Dermis microvascular lymphatic vessel endothelial cell (primary cell): ENCODE measurements at regions not wholly inside any gene's neighbourhood (a gene's known extent, or its start where the extent isn't known, plus 50 kb on each side); places are given as distances from the start of the nearest gene placed in this dataset.

Experiments
- DNase-seq, 2 donors: peaks; one replicate each; pipeline versions ENCODE4 v3.0.0 to v3.0.0-alpha.2; 2010; ENCODE audit warnings: low read depth in 2 of 2

DNA sequence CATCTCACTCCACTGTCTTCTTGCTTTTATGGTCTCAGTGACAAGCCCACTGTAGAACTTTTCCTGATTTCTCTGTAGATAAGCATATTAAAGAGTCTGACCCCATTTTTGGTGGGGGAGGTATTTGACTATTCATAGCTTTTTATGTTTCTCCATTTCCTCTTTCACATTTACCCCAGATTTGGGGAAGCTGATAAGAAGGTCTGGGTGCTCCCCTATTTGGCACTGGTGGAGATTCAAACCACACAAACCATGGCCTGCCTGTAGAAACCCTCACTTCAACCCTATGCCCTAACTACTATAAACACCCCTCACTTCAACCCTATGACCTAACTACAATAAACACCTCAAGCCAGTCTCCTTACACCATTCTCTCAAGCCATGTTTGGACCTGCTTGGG is 196.2 kb upstream of the SYNDIG1 start:
- DNase-seq, result no peak

DNA sequence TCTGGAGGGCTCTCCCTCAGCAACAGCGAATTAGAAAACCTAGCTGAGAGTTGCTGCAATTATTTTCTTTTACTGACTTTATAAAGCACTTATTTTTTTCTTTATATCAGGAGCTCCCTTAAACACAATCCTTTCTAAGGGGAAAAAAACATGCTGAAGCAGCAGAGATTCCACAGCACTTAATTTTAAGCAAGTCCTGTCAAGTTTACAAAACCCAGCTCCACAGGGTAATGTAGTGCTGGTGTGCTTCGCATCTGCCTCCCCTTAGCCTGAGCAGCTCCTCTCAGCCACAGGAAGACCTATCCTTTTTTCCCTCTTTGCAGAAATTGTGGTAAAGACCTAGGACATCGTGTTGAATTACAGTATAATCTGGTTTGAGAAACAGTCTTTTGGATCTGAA is 208.1 kb upstream of the SYNDIG1 start:
- no peak for DNase-seq

DNA sequence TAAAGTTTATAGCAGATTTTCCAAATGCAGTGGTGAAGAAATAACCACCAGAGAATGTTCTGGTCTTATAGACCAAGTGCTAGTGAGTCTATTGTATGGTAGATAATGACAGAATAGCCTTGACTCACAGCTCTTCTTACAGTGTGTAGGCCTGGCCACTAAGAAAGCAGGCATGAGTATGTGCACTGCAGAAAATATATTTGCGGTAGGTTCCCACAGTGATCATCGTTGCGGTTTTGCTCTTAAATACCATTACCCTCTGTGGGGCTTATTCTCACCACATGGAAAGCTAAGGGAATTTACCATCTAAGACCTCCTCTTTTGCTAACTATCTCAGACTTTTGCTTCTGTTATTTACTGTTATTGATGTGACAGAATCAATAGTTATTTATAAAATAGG is 212.3 kb upstream of the SYNDIG1 start:
- no peak for DNase-seq

DNA sequence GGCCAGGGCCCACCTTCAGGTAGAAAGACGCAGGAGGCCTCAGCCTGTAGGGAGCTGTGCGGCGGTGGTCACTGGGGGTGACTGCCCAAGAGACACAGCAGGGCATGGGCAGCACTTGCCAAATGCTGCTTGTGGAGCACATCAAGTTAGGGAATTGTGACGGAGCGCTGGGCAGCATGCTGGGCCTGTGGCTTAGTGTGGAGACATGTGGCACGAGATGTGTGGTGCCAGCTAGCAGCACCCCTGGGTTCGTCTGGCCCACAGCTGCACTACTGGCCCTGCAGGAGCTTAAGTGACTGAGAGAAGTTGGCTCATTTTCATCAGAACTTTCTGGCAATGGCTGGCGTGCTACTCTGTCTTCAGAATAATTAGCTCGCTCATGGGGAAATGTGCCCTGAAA is 213.1 kb upstream of the SYNDIG1 start:
- DNase-seq, result no peak

DNA sequence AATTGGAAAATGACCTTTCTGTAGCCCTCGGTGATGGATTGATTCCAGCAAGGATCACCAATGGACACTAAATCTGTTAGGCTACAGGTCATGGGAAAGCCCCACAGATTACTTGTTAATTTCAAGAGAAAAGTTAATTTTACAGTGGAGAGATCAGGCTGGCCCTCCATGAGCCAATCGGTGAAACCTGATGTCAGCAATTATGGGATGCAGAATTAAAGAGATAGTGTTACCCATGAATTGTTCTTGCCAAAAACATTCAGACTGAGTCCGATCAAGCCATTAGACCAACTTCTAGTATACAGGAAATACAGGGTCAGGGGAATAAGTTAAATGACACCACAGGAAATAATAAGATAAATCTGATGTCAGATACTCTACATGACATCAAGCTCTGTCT is 214.9 kb upstream of the SYNDIG1 start:
- no peak for DNase-seq

DNA sequence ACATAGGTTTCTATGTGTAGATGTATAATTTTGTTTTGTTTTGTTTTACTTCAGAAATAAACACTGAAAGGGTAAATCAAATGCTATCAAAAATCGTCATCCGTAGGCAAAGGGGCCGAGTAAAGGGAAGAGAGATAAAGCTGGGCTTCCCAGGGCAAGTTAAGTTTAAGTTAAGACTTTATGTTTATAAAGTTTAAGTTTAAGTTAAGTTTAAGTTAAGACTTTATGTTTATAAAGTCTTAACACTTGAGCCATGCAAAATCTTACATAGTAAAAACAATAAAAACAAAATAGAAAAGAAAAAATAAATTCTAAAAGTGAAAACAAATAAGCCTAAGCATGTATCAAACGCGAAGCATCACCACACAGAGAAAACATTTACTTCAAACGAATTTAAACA is 216.1 kb upstream of the SYNDIG1 start:
- DNase-seq, result no peak

DNA sequence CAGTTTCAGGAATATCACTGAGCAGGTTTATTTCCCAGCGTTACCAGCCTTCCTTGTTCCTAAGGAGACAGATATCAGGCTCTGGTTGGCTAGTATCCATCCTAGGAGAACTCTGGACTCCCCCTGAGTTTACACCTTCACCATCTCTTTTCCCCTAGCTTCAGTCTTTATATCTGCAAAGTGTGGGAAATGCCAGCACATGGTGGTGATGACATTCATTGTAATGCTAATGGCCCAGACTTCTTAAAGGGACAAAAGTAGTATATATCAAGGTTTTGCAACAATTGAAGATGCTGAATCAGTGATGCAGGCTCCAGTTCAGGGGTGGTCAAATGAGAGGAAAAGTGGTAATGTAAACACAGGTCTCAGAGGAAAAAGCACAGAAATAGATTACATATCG is 224.3 kb upstream of the SYNDIG1 start:
- no peak for DNase-seq

DNA sequence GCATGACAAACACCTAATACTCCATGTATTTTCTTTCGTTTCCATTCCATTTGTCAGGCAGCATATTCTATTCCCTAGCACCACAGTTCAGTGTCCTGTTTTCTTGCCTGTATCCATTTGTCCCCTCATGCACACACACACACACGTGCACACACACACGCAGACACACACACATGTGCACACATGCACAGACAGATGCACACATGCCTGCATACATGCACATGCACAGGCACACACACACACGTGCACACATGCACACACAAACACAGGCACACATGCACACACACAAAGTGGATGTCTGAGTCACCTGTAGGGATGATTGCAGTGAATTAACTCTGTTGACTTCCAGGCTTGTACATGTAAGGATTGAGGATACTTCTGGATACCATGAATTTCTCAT is 226.7 kb upstream of the SYNDIG1 start:
- DNase-seq, result no peak

DNA sequence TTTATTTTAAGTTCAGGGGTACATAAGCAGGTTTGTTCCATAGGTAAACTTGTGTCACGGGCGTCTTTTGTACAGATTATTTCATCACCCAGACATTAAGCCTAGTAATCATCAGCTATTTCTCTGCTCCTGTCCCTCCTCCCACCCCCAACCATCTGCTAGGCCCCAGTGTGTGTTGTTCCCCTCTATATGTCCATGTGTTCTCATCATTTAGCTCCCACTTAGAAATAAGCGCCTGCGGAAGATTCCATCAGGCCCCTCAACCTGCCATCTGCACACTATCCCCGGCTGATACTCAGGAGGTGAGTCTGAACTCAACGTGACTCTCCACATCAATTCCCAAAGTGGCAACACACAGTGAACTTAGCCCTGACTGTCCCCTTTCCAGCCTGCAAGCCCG is 228.0 kb upstream of the SYNDIG1 start:
- no peak for DNase-seq

DNA sequence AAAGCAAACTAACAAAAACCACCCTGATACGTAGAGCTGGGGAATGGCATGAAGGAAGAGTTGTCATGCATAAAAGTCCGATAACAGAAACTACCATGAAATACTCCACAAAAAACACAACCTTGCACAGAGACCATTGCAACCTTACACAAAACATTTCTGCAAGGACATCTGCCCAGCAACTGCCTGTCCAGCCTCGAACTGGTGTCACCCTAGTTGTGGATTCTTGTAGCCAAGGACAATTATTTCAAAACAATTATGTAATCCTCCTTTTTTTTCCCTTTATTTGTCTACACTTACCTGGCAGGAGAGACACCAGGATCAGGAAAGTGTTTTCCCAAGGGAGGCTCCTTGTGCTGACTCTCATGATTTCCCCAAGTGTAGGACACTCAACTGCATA is 232.5 kb upstream of the SYNDIG1 start:
- DNase-seq, result no peak

DNA sequence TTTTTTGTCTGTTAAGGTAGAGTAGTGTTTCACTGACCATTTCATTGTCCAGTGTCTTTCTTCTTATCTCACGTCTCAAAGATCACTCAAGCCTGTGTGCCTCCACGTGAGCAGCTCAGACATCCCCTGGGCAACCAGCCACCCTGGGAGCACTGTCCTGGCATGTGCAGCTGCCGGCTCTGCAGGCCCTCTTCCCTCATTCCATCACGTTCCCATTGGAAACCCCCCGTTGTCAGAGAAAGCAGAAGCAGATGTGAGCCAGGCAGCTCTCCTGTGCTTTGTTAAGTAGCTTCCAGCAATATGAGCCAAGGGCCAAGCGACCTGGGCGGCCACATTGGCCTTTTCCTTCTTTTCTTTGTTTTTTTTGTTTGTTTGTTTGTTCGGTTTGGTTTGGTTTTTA is 233.2 kb upstream of the SYNDIG1 start:
- DNase-seq, result no peak

DNA sequence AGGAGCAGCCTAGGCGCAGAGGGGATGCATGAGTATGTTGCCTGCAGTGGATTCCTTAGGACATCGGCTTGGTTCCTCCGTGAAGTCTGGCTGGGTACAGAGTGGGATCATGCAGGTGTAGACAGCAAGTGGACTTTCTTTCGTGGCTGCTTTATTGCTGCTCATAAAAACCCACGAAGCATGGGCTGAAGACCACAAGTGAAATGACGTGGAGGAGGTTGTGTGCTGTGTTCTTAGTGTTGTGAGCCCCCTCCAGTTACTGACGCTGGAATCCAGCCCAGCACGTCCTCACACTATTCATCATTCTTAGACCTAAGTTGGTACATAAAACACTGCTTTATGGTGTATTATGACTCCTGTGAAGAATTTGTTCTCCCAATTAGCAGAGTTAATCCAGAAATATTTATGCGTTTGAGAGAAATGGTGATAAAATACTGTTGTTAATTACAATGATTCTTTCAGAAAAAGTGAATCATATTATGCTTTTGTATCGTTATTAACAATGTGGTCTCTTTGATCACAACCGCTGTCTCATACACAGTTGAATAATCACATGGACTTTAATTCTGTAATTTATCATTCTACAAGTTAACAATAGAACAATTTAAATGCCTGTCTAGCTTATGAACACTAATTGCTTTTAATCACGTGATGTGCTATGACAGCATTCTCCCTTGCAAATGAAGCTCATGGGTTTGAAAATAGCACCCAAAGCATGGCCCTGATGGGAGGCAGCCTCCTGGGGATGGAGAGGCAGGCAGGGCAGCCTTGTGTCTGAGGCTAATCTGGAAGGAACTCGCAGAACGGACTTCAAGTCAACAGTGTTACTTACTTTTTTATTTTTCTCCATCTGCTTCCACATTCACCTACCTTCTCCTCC is 233.9 kb upstream of the SYNDIG1 start:
- no peak for DNase-seq

DNA sequence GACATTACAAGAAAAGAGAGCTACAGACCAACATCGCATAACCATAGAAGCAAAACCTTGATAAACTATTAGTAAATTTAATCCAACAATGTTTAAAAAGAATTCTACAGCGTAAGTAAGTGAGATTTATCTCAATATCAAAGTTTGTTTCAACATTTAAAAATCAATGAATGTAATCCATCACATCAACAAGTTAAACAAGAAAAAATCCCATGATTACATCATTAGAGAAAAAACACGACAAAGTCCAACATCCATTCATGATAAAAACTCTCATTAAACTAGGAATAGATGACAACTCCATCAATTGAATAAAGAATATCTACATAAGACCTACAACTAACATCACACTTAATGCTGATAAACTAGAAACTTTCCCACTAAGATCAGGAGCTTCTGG is 239.0 kb upstream of the GGTLC1 start:
- no peak for DNase-seq

DNA sequence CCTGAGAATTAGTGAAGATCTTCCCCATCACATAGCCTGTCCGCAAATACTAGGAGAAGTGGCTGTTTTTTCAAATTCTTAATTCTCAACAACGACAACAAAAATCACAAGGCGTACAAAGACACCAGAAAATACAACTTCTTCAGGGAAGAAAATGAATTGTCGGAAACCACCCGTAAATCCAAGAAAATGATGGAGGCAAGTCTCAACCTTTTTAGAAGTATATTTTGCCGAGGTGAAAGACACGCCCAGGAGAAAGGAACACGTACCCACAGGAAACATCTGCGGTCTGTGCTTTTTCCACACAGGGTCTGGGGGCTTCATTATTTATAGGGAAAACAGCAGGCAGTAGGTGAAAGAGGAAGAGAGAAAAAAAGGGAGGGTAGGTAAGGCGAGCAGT is 223.9 kb upstream of the GGTLC1 start:
- no peak for DNase-seq

DNA sequence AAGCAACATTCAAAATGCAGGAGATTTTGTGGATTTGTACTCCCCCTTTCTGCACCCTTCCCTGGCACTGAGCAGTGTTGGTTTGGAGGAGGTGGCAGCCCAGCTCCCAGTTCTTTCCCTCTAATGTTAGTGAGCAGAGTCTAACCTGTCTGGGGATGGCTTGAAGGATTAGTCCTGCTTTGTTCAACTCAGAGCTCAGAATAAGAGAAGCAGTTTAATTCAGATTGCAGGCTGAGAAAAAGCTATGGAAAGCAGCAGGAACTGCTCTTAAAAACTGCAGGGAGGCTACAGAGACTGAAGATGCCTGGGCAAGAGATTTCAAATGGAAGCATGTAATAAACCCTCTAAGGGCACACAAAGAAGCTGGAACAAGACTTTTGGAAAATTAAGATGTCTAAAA is 223.4 kb upstream of the GGTLC1 start:
- DNase-seq, result no peak

DNA sequence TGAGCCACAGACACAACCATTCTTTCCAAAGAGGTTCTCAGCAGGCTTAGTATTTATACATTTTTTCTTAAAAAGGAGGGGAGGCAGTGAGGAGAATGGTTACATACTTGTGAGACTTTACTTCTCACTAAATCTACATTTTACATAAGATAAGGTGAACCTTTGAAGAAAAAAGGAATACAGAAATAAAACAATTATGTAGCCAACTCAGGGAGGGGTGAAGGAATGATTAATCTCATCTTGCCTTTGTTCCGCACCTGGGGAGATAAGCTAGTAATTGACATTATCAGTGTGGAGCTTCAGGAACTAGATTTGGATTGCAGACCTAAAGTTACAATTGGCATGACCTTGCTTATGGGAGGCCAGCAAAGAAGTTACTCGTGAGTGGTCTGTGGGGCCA is 221.8 kb upstream of the GGTLC1 start:
- no peak for DNase-seq

DNA sequence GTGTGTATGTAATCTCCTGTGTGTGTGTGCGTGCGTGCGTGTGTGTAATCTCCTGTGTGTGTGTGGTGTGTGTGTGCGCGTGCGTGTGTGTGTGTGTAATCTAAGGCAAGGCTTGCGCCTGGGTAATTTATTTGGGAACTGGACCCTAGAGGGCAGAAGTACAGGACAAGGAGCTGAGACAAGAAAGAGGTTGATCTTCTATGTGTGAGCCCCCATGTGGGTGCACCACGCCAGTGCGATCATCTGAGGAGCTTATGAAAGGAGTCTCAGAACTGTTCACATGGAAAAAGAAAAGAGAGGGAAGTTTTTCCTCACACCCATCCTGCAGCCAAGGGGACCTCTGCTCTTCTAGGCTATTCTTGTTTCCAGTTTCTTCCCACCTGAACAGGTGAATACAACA is 220.1 kb upstream of the GGTLC1 start:
- no peak for DNase-seq

DNA sequence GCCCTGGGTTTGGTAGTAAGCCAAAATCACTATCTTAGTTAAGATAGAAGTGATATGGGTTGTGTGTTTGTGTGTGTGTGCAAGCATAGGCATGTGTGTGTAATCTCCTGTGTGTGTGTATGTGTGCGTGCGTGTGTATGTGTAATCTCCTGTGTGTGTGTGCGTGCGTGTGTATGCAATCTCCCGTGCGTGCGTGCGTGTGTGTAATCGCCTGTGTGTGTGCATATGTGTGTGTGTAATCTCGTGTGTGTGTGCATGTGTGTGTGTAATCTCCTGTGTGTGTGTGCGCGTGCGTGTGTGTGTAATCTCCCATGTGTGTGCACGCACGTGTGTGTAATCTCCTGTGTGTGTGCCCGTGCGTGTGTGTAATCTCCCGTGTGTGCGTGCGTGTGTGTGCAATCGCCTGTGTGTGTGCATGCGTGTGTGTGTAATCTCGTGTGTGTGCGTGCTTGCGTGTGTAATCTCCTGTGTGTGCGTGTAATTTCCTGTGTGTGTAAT is 219.3 kb upstream of the GGTLC1 start:
- DNase-seq, result no peak

DNA sequence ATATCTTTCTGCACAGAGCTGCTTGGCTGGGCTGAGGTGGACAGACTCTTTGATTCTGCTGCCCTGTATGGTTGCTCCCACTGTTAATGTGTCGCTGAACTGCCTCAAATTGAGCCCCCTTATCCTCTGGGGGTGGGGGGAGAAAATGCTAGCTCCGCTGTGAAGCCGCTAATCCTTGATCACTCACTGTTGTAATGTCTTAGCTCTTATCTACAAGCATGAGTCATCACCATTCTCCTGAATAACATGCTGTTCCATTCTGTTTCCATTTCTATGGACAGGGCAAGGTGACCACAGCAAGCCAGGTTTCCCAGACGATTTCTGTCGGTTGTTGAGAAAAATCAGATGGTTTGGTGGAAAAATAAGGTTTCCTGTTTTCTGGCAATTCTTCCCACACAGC is 218.4 kb upstream of the GGTLC1 start:
- DNase-seq, result no peak

DNA sequence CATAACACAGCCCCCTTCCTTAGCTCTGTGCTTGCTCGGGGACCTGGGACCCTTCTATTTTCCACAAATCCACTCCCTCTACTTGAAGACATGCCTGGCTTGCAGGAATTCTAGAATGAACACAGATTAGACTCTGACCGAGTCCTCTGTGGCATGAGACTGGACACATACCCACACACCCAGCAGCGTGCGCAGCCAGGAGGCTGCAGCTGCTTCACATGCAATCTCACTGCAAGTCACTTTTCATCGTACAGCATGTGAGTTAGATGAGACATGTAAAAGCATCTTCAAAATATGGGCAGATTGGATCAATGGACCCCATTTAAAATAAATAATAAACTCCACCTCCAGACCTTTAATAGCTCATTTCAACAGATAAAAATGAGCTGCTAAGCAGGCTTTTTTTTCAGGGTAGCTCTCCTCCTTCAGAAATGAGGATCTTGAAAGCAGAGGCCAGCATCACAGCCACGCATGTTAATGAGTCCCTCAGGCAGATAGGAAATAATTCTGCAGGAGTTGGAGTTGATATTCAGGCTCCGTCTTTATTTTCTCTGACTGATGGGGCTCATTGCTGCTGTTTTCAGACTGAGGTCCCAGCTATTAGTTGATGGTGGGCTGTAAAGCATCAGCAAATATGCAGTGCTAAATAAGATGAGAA is 215.1 kb upstream of the GGTLC1 start:
- DNase-seq, result no peak

DNA sequence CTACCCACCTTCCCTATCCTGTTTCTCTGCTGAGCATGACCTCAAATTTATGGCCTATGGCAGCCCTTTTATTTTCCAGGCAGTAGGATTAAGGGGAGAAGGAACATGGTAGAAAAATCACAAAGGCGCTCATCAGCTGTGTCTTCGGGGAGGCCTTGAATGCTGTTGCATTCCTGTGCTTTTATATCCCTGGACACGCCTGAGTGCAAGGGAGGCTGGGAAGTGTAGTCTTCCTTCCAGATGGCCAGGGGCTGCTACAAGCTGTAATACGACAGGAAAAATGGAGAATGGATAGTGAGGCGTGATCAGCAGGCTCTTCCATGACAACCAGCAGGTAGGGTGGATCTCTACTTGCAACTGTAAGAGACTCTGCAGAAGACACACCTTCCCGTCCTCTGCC is 210.9 kb upstream of the GGTLC1 start:
- DNase-seq, result no peak

DNA sequence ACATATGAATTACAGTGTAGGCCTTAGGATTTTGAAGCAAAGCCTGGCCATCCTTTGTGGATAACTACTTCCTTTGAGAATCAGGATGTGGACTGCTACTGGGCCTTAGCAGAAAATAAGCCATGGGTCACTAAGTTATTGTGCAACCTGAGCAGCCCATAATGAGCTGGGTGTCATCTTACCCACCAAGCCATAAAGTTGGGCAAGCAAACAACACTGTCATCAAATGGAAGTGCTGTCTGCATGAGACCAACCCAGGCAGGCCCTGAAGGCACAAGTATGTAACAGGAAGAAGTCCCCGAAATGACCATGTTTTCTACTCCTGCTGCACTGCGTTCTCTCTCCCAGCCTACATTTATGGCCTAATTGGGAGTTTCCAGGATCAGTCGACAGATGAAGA is 205.6 kb upstream of the GGTLC1 start:
- DNase-seq, result no peak

DNA sequence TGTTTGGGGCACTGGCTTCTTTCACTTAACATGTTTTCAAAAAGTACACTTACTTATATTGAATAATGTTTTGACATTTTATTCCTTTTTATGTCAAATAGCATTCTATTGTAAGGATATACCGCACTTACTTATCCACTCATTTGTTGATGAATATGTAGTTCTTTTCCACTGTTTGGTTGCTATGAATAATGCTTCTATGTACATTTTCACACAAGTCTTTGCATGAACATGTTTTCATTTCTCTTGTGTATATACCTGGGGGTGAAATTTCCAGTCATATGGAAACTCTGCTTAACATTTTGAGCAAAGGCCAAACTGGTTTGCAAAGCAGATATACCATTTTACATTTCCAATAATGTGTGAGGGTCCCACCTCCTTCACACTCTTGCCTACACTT is 202.3 kb upstream of the GGTLC1 start:
- no peak for DNase-seq
